CD14-positive monocyte (primary cell): ENCODE measurements at regions not wholly inside any gene's neighbourhood (a gene's known extent, or its start where the extent isn't known, plus 50 kb on each side); places are given as distances from the start of the nearest gene placed in this dataset.

Experiments
- DNase-seq, 3 donors: peaks; one replicate each; pipeline ENCODE4 v3.0.0-alpha.2; 2011 to 2022
- H2AFZ ChIP-seq: 2 replicates; pipeline ENCODE4 v1.6.0; 2012; ENCODE audit warnings: mild to moderate bottlenecking, low read depth, low read length, inconsistent platforms; ENCODE audit not compliant: insufficient read depth, poor library complexity, severe bottlenecking
- H3K27ac ChIP-seq, 2 donors: 1 replicate in 1 of 2; 2 replicates in 1 of 2; pipeline ENCODE4 v1.5.1; 2012 to 2013; ENCODE audit warnings: low read length in 2 of 2, control low read depth in 1 of 2, inconsistent platforms in 1 of 2, low read depth in 1 of 2, mild to moderate bottlenecking in 1 of 2
- H3K27me3 ChIP-seq, 2 donors: one replicate each; pipeline versions ENCODE4 v1.6.0 to v1.6.1; 2011 to 2013; ENCODE audit warnings: low read length in 2 of 2; ENCODE audit not compliant: control insufficient read depth in 2 of 2, insufficient read depth in 2 of 2
- H3K36me3 ChIP-seq, 2 donors: replicated peaks in 1 of 2; 1 replicate in 1 of 2; 2 replicates in 1 of 2; pipeline versions ENCODE4 v1.5.1 to v1.6.1; 2012 to 2013; ENCODE audit warnings: low read length in 2 of 2, control low read depth in 1 of 2, inconsistent platforms in 1 of 2, mild to moderate bottlenecking in 1 of 2; ENCODE audit not compliant: insufficient read depth in 2 of 2, control insufficient read depth in 1 of 2
- H3K4me1 ChIP-seq, 2 donors: 1 replicate in 1 of 2; 2 replicates in 1 of 2; pipeline versions ENCODE4 v1.5.1 to v1.6.1; 2012 to 2013; ENCODE audit warnings: low read length in 2 of 2, control low read depth in 1 of 2, inconsistent platforms in 1 of 2, mild to moderate bottlenecking in 1 of 2, moderate library complexity in 1 of 2; ENCODE audit not compliant: insufficient read depth in 2 of 2, control insufficient read depth in 1 of 2
- H3K4me2 ChIP-seq: replicated peaks from 2 replicates; pipeline ENCODE3; 2012; ENCODE audit warnings: low read length, moderate library complexity, mild to moderate bottlenecking; ENCODE audit not compliant: poor library complexity, severe bottlenecking; ENCODE audit errors: extremely low read depth
- H3K4me3 ChIP-seq, 3 experiments: fragments of 200-600 bp in 1 of 3; sonication (generic) in 1 of 3; replicated peaks in 1 of 3; 1 replicate in 2 of 3; 2 replicates in 1 of 3; pipeline ENCODE4 v1.5.1; 2011 to 2013; ENCODE audit warnings: low read length in 3 of 3, mild to moderate bottlenecking in 3 of 3, control low read depth in 2 of 3, low read depth in 2 of 3, inconsistent platforms in 1 of 3, moderate library complexity in 1 of 3
- H3K79me2 ChIP-seq: 2 replicates; pipeline ENCODE4 v1.6.0; 2012; ENCODE audit warnings: mild to moderate bottlenecking, control low read depth, inconsistent platforms, low read length, moderate library complexity; ENCODE audit not compliant: insufficient read depth
- H3K9ac ChIP-seq: 2 replicates; pipeline ENCODE4 v1.6.0; 2017; ENCODE audit warnings: low read length, mild to moderate bottlenecking; ENCODE audit not compliant: insufficient read depth, poor library complexity, severe bottlenecking
- H3K9me3 ChIP-seq, 2 donors: replicated peaks in 1 of 2; 1 replicate in 1 of 2; 2 replicates in 1 of 2; pipeline versions ENCODE4 v1.5.1 to v1.6.1; 2012 to 2013; ENCODE audit warnings: low read length in 2 of 2, control low read depth in 1 of 2; ENCODE audit not compliant: control insufficient read depth in 1 of 2, insufficient read depth in 1 of 2
- H4K20me1 ChIP-seq: 2 replicates; pipeline ENCODE4 v1.6.0; 2012; ENCODE audit warnings: mild to moderate bottlenecking, low read length, control low read depth, moderate library complexity; ENCODE audit not compliant: insufficient read depth
- H3K27ac Mint-ChIP-seq, 7 donors: one replicate each; pipeline ENCODE4 v1.8.0; 2020; ENCODE audit warnings: mild to moderate bottlenecking in 7 of 7, mixed read lengths in 7 of 7, moderate library complexity in 6 of 7, inconsistent platforms in 2 of 7
- H3K27me3 Mint-ChIP-seq, 3 donors: one replicate each; pipeline ENCODE4 v1.8.0; 2021 to 2022; ENCODE audit warnings: low read depth in 3 of 3, mild to moderate bottlenecking in 3 of 3, mixed read lengths in 3 of 3, moderate library complexity in 3 of 3, inconsistent platforms in 1 of 3
- H3K36me3 Mint-ChIP-seq, 2 donors: one replicate each; pipeline ENCODE4 v1.8.0; 2020; ENCODE audit warnings: mixed read lengths in 2 of 2, inconsistent platforms in 1 of 2, mild to moderate bottlenecking in 1 of 2
- H3K4me1 Mint-ChIP-seq: one replicate; pipeline ENCODE4 v1.8.0; 2020; ENCODE audit warnings: mild to moderate bottlenecking, mixed read lengths
- H3K4me3 Mint-ChIP-seq, 2 donors: one replicate each; pipeline ENCODE4 v1.8.0; 2020; ENCODE audit warnings: mild to moderate bottlenecking in 2 of 2, mixed read lengths in 2 of 2, moderate library complexity in 1 of 2
- H3K9me3 Mint-ChIP-seq, 7 donors: one replicate each; pipeline ENCODE4 v1.8.0; 2020 to 2022; ENCODE audit warnings: mixed read lengths in 7 of 7, mild to moderate bottlenecking in 6 of 7, moderate library complexity in 6 of 7, inconsistent platforms in 2 of 7
- WGBS: methylation state at CpG from one replicate; pipeline ENCODE4 v1.1.5; 2013; ENCODE audit warnings: missing lambda C conversion rate; ENCODE audit not compliant: insufficient coverage; 5-methylcytosine and 5-hydroxymethylcytosine counted together
- intact Hi-C, 2 donors: fragments of 100-400 bp; cut with micrococcal nuclease; formaldehyde crosslinking; loops; one replicate each; pipeline versions ENCODE4 v1.15.0 to v1.15.1; 2023
- TF ChIP-seq, protein P1 (sequence below): fragments of 200-600 bp; IDR thresholded peaks from one replicate; pipeline ENCODE4 v1.8.0; 2022; ENCODE audit warnings: antibody characterized with exemption, mild to moderate bottlenecking

- H3K27me3 ChIP-seq, result no peaks in the 10 kb centered on the region
- Mint-ChIP-seq H3K27me3 (peaks cover 0 to 4% (median 2%) of the 10 kb centered on the region in 3 donors), H3K36me3 (peaks cover 3 to 7% of the 10 kb centered on the region in 2 donors), H3K27ac (peak overlapping the region in 1 of 7 donors; percentile 35), H3K4me3 (no peak overlapping the region), H3K4me1 (peaks cover 40% of the 10 kb centered on the region), H3K9me3 (peaks cover 8 to 22% (median 14%) of the 10 kb centered on the region in 7 donors)
- H3K79me2 ChIP-seq, result no peaks in the 10 kb centered on the region
- peaks cover 24% of the 10 kb centered on the region in 2 donors for H3K4me1 ChIP-seq
- no peaks in the 10 kb centered on the region for H4K20me1 ChIP-seq
- intact Hi-C loops, result no loop called here
- H3K9ac ChIP-seq, result no peak overlapping the region
- TF ChIP-seq, protein P1, sequence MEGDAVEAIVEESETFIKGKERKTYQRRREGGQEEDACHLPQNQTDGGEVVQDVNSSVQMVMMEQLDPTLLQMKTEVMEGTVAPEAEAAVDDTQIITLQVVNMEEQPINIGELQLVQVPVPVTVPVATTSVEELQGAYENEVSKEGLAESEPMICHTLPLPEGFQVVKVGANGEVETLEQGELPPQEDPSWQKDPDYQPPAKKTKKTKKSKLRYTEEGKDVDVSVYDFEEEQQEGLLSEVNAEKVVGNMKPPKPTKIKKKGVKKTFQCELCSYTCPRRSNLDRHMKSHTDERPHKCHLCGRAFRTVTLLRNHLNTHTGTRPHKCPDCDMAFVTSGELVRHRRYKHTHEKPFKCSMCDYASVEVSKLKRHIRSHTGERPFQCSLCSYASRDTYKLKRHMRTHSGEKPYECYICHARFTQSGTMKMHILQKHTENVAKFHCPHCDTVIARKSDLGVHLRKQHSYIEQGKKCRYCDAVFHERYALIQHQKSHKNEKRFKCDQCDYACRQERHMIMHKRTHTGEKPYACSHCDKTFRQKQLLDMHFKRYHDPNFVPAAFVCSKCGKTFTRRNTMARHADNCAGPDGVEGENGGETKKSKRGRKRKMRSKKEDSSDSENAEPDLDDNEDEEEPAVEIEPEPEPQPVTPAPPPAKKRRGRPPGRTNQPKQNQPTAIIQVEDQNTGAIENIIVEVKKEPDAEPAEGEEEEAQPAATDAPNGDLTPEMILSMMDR, result no peak
- no peak overlapping the region for H2AFZ ChIP-seq
- peak; percentile 10 to 15 (median 10) for DNase-seq
- H3K9me3 ChIP-seq, result peaks cover 0 to 9% of the 10 kb centered on the region in 2 donors
- no peak overlapping the region for H3K4me2 ChIP-seq
- no peak overlapping the region for H3K27ac ChIP-seq
- no peaks in the 10 kb centered on the region for H3K36me3 ChIP-seq
- no peak overlapping the region for H3K4me3 ChIP-seq
These were observed 97.3 kb upstream of the HMCN1 start for GRCh38 chr1:185636848-185637247.

DNA sequence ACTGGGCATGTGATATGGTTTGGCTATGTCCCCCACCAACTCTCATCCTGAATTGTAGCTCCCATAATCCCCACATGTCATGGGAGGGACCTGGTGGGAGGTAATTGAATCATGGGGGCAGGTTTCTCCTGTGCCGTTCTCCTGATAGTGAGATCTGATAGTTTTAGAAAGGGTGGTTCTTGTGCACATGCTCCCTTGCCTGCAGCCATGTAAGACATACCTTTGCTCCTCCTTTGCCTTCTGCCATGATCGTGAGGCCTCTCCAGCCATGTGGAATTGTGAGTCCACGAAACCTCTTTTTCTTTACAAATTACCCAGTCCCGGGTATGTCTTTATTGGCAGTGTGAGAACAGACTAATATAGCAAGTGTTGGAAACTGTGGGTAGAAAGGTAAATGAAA lies 99.5 kb upstream of the HMCN1 start:
- TF ChIP-seq, protein P1, result no peak
- intact Hi-C loops, result no loop called here
- Histone ChIP-seq H2AFZ (no peak overlapping the region), H3K27ac (no peak overlapping the region), H4K20me1 (no peaks in the 10 kb centered on the region), H3K4me3 (no peak overlapping the region), H3K9ac (no peak overlapping the region), H3K79me2 (no peaks in the 10 kb centered on the region), H3K36me3 (no peaks in the 10 kb centered on the region), H3K9me3 (peaks cover 0 to 9% of the 10 kb centered on the region in 2 donors), H3K4me1 (peaks cover 24% of the 10 kb centered on the region in 2 donors), H3K4me2 (no peak overlapping the region), H3K27me3 (no peaks in the 10 kb centered on the region)
- Mint-ChIP-seq H3K4me3 (no peak overlapping the region), H3K27me3 (peaks cover 0 to 4% (median 2%) of the 10 kb centered on the region in 3 donors), H3K36me3 (peaks cover 3 to 7% of the 10 kb centered on the region in 2 donors), H3K27ac (no peak overlapping the region), H3K4me1 (peaks cover 39% of the 10 kb centered on the region), H3K9me3 (peaks cover 8 to 20% (median 12%) of the 10 kb centered on the region in 7 donors)
- no peak for DNase-seq
- no CpG with 5 or more reads among the region's 4 CpGs for WGBS
